OCI-LY1 (cell line): ENCODE measurements at regions not wholly inside any gene's neighbourhood (a gene's known extent, or its start where the extent isn't known, plus 50 kb on each side); places are given as distances from the start of the nearest gene placed in this dataset.

Experiments
- H2AFZ ChIP-seq: fragments of 200-600 bp; sonication (generic), shearing (Covaris generic); 2 replicates; pipeline ENCODE4 v1.6.0; 2014; ENCODE audit warnings: antibody characterized with exemption, mild to moderate bottlenecking, low read length
- H3F3A ChIP-seq: fragments of 200-600 bp; sonication (generic), shearing (Covaris generic); 2 replicates; pipeline ENCODE4 v1.6.0; 2014; ENCODE audit warnings: mild to moderate bottlenecking, antibody characterized with exemption, low read length, moderate library complexity; ENCODE audit not compliant: insufficient read depth
- H3K27ac ChIP-seq: fragments of 200-600 bp; sonication (generic); 2 replicates; pipeline ENCODE4 v1.5.1; 2014; ENCODE audit warnings: low read length, mixed run types, mild to moderate bottlenecking, low read depth; ENCODE audit not compliant: poor library complexity, severe bottlenecking
- H3K27me3 ChIP-seq: fragments of 200-600 bp; sonication (generic); 2 replicates; pipeline ENCODE4 v1.6.0; 2014; ENCODE audit warnings: antibody characterized with exemption, mild to moderate bottlenecking, low read length, moderate library complexity; ENCODE audit not compliant: insufficient read depth
- H3K36me3 ChIP-seq: fragments of 200-600 bp; sonication (generic); 2 replicates; pipeline ENCODE4 v1.6.1; 2014; ENCODE audit warnings: mild to moderate bottlenecking, antibody characterized with exemption, low read length, moderate library complexity, mixed read lengths; ENCODE audit not compliant: insufficient read depth
- H3K4me1 ChIP-seq: fragments of 200-600 bp; sonication (generic); 2 replicates; pipeline ENCODE4 v1.5.1; 2014; ENCODE audit warnings: mild to moderate bottlenecking, low read length, moderate library complexity; ENCODE audit not compliant: insufficient read depth, severe bottlenecking
- H3K4me2 ChIP-seq: fragments of 200-600 bp; sonication (generic), shearing (Covaris generic); 2 replicates; pipeline ENCODE4 v1.6.1; 2014; ENCODE audit warnings: low read length
- H3K4me3 ChIP-seq: fragments of 200-600 bp; sonication (generic); 2 replicates; pipeline ENCODE4 v1.5.1; 2014; ENCODE audit warnings: low read length, low read depth, mild to moderate bottlenecking, mixed read lengths; ENCODE audit not compliant: poor library complexity, severe bottlenecking
- H3K79me2 ChIP-seq: fragments of 200-600 bp; shearing (Covaris generic); 2 replicates; pipeline ENCODE4 v1.6.1; 2016; ENCODE audit warnings: mixed run types, low read length, mixed read lengths; ENCODE audit not compliant: insufficient read depth
- H3K9ac ChIP-seq: fragments of 200-600 bp; sonication (generic), shearing (Covaris generic); 2 replicates; pipeline ENCODE4 v1.6.1; 2014; ENCODE audit warnings: mild to moderate bottlenecking, low read length, mixed read lengths
- H3K9me2 ChIP-seq: fragments of 200-600 bp; sonication (generic), shearing (Covaris generic); 2 replicates; pipeline ENCODE4 v1.6.1; 2014; ENCODE audit warnings: low read depth, mild to moderate bottlenecking, low read length, mixed read lengths
- H3K9me3 ChIP-seq: fragments of 200-600 bp; shearing (Covaris generic); 2 replicates; pipeline ENCODE4 v1.6.1; 2014; ENCODE audit warnings: low read length, mixed read lengths
- H4K20me1 ChIP-seq: fragments of 200-600 bp; sonication (generic), shearing (Covaris generic); 2 replicates; pipeline ENCODE4 v1.6.0; 2016; ENCODE audit warnings: mild to moderate bottlenecking, low read length; ENCODE audit not compliant: insufficient read depth
- CTCF ChIP-seq: fragments of 200-600 bp; sonication (generic), shearing (Covaris generic); IDR thresholded peaks from 2 replicates; pipeline ENCODE4 v1.5.1; 2017; ENCODE audit warnings: mild to moderate bottlenecking, antibody characterized with exemption, low read length, moderate library complexity, mixed read lengths
- EZH2 ChIP-seq: fragments of 200-600 bp; sonication (generic), shearing (Covaris generic); IDR thresholded peaks from 2 replicates; pipeline ENCODE4 v1.8.0; 2017; ENCODE audit warnings: borderline replicate concordance, mixed run types, mild to moderate bottlenecking, antibody characterized with exemption, low read length, moderate library complexity, mixed read lengths

GRCh38 chr2:128510701-128511397 is 192.2 kb upstream of the HS6ST1 start:
- no peak overlapping the region for H3K9ac ChIP-seq
- no peaks in the 10 kb centered on the region for H3K4me1 ChIP-seq
- no peaks in the 10 kb centered on the region for H4K20me1 ChIP-seq
- no peak overlapping the region for H3K27ac ChIP-seq
- no peaks in the 10 kb centered on the region for H3K9me3 ChIP-seq
- H3K79me2 ChIP-seq, result no peaks in the 10 kb centered on the region
- H3K4me2 ChIP-seq, result no peak overlapping the region
- no peaks in the 10 kb centered on the region for H3K9me2 ChIP-seq
- no peak overlapping the region for H2AFZ ChIP-seq
- no peaks in the 10 kb centered on the region for H3K36me3 ChIP-seq
- H3K27me3 ChIP-seq, result no peaks in the 10 kb centered on the region
- no peak overlapping the region for H3K4me3 ChIP-seq
- TF ChIP-seq CTCF (no peak), EZH2 (no peak)
- H3F3A ChIP-seq, result no peaks in the 10 kb centered on the region

GRCh38 chr2:128511731-128512378 is 193.2 kb upstream of the HS6ST1 start:
- no peak overlapping the region for H3K4me2 ChIP-seq
- no peaks in the 10 kb centered on the region for H3K4me1 ChIP-seq
- no peaks in the 10 kb centered on the region for H3K27me3 ChIP-seq
- no peaks in the 10 kb centered on the region for H3K79me2 ChIP-seq
- no peak overlapping the region for H3K4me3 ChIP-seq
- H4K20me1 ChIP-seq, result no peaks in the 10 kb centered on the region
- no peaks in the 10 kb centered on the region for H3K9me3 ChIP-seq
- no peaks in the 10 kb centered on the region for H3K9me2 ChIP-seq
- H3K36me3 ChIP-seq, result no peaks in the 10 kb centered on the region
- no peak overlapping the region for H3K27ac ChIP-seq
- H2AFZ ChIP-seq, result no peak overlapping the region
- H3F3A ChIP-seq, result no peaks in the 10 kb centered on the region
- no peak overlapping the region for H3K9ac ChIP-seq
- TF ChIP-seq EZH2 (no peak), CTCF (no peak)

GRCh38 chr2:128512379-128513115 is 193.9 kb upstream of the HS6ST1 start:
- H2AFZ ChIP-seq, result no peak overlapping the region
- no peaks in the 10 kb centered on the region for H3F3A ChIP-seq
- TF ChIP-seq EZH2 (no peak), CTCF (no peak)
- H3K4me1 ChIP-seq, result no peaks in the 10 kb centered on the region
- no peak overlapping the region for H3K4me2 ChIP-seq
- H4K20me1 ChIP-seq, result no peaks in the 10 kb centered on the region
- no peaks in the 10 kb centered on the region for H3K27me3 ChIP-seq
- H3K4me3 ChIP-seq, result no peak overlapping the region
- H3K9ac ChIP-seq, result no peak overlapping the region
- H3K9me3 ChIP-seq, result no peaks in the 10 kb centered on the region
- no peak overlapping the region for H3K27ac ChIP-seq
- H3K79me2 ChIP-seq, result no peaks in the 10 kb centered on the region
- no peaks in the 10 kb centered on the region for H3K36me3 ChIP-seq
- no peaks in the 10 kb centered on the region for H3K9me2 ChIP-seq
